ENCODE measurements at regions not wholly inside any gene's neighbourhood (a gene's known extent, or its start where the extent isn't known, plus 50 kb on each side); places are given as distances from the start of the nearest gene placed in this dataset.

DNA sequence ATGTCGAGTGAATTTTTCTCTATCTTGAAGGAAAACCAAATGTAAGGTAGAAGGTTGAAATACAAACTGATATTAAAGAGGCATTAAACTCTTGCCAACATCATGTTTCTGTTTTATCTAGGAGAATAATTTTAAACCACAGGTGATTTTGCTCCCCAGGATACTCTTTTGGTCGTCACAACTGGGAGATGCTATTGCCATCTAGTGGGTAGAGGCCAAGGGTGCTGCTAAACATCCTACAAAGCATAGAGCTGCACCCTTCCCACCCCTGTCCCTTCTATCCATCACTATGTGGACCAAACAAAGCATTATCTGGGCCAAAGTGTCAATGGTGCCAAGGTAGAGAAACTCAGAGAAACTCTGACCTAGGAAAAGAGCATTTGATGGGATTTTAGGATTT, 154.6 kb upstream of the MAGEB2 start:
- CTCF ChIA-PET: no interaction called here
- TF ChIP-seq, protein P1, sequence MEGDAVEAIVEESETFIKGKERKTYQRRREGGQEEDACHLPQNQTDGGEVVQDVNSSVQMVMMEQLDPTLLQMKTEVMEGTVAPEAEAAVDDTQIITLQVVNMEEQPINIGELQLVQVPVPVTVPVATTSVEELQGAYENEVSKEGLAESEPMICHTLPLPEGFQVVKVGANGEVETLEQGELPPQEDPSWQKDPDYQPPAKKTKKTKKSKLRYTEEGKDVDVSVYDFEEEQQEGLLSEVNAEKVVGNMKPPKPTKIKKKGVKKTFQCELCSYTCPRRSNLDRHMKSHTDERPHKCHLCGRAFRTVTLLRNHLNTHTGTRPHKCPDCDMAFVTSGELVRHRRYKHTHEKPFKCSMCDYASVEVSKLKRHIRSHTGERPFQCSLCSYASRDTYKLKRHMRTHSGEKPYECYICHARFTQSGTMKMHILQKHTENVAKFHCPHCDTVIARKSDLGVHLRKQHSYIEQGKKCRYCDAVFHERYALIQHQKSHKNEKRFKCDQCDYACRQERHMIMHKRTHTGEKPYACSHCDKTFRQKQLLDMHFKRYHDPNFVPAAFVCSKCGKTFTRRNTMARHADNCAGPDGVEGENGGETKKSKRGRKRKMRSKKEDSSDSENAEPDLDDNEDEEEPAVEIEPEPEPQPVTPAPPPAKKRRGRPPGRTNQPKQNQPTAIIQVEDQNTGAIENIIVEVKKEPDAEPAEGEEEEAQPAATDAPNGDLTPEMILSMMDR (IDR thresholded peaks at IDR 0.05): no peak
- Mint-ChIP-seq H3K4me1 (no peaks in the 10 kb centered on the region), H3K27ac (no peak overlapping the region), H3K27me3 (no peaks in the 10 kb centered on the region), H3K36me3 (ENCODE audit: low read depth) (no peaks in the 10 kb centered on the region), H3K4me3 (no peak overlapping the region), H3K9me3 (no peaks in the 10 kb centered on the region)
- DNase-seq (no peak), ATAC-seq (ENCODE audit: low read depth) (no peak)
- intact Hi-C loops (cut with micrococcal nuclease): no loop called here
- POLR2A ChIA-PET: no interaction called here

DNA sequence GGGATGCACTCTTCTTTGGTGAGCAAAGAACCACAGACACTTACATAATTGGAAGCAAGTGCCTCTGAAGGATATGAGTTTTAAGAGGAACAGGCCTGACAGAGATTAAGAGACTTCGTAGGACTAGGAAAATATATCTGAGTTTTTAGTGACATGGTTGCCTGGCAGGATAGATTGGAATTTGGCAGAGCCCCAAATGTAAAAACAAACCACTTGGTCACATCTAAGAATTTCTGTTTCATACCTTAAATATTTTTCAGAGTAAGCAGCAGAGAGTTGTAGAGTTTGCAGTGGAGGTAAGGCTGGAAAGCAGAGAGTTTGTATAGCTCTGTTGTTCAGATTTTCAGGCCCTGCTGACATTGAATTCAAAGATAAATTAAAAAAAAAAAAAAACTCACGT, 150.1 kb upstream of the MAGEB2 start:
- DNase-seq (no peak), ATAC-seq (ENCODE audit: low read depth) (no peak)
- Mint-ChIP-seq H3K27ac (no peak overlapping the region), H3K9me3 (no peaks in the 10 kb centered on the region), H3K4me3 (no peak overlapping the region), H3K36me3 (ENCODE audit: low read depth) (no peaks in the 10 kb centered on the region), H3K4me1 (no peaks in the 10 kb centered on the region), H3K27me3 (no peaks in the 10 kb centered on the region)
- TF ChIP-seq, protein P1 (IDR thresholded peaks at IDR 0.05): no peak
- intact Hi-C loops (cut with micrococcal nuclease): no loop called here
- CTCF ChIA-PET: no interaction called here
- POLR2A ChIA-PET: no interaction called here

GRCh38 chrX:30067677-30068076, 147.7 kb upstream of the MAGEB2 start:
- intact Hi-C loops (cut with micrococcal nuclease): no loop called here
- H3K27me3 Mint-ChIP-seq: no peaks in the 10 kb centered on the region
- no peak overlapping the region for H3K4me3 Mint-ChIP-seq
- DNase-seq (no peak), ATAC-seq (ENCODE audit: low read depth) (no peak)
- H3K4me1 Mint-ChIP-seq: no peaks in the 10 kb centered on the region
- ChIA-PET CTCF (no interaction called here), POLR2A (no interaction called here)
- TF ChIP-seq, protein P1 (IDR thresholded peaks at IDR 0.05): no peak
- H3K9me3 Mint-ChIP-seq: no peaks in the 10 kb centered on the region
- no peak overlapping the region for H3K27ac Mint-ChIP-seq
- H3K36me3 Mint-ChIP-seq (ENCODE audit: low read depth): no peaks in the 10 kb centered on the region

DNA sequence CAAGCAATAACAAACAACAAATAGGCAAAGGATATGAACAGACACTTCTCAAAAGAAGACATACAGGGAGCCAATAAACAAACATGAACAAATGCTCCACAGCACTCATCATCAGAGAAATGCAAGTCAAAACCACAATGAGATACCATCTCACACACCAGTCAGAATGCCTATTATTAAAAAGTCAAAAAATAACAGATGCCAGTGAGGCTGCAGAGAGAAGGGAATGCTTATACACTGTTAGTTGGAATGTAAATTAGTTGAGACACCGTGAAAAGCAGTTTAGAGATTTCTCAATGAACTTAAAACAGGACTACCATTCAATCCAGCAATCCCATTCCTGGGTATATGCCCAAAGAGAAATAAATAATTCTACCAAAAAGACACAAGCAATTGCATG, 129.8 kb upstream of the MAGEB2 start:
- Mint-ChIP-seq H3K9me3 (no peaks in the 10 kb centered on the region), H3K36me3 (ENCODE audit: low read depth) (no peaks in the 10 kb centered on the region), H3K27me3 (no peaks in the 10 kb centered on the region), H3K4me1 (no peaks in the 10 kb centered on the region), H3K27ac (no peak overlapping the region), H3K4me3 (no peak overlapping the region)
- intact Hi-C loops (cut with micrococcal nuclease): no loop called here
- ChIA-PET POLR2A (no interaction called here), CTCF (no interaction called here)
- ATAC-seq (ENCODE audit: low read depth) (no peak), DNase-seq (no peak)
- TF ChIP-seq, protein P1 (IDR thresholded peaks at IDR 0.05): no peak

DNA sequence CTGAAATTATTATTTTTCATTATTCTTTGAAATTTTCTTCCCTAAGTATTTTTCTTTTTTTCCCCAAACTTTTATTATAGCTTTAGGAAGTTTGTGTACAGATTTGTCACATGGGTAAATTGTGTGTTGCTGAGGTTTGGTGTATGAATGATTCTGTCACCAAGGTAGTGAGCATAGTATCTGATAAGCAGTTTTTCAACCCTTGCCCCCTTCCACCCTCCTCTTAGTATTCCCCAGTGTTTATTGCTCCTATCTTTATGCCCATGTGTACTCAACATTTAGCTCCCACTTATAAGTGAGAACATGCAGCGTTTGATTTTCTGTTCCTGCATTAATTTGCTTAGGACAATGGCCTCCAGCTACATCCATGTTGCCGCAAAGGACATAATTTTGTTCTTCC, 103.9 kb upstream of the MAGEB2 start:
- ChIA-PET CTCF (no interaction called here), POLR2A (no interaction called here)
- no peaks in the 10 kb centered on the region for H3K9me3 Mint-ChIP-seq
- ATAC-seq (ENCODE audit: low read depth) (no peak), DNase-seq (no peak)
- H3K36me3 Mint-ChIP-seq (ENCODE audit: low read depth): no peaks in the 10 kb centered on the region
- no peak overlapping the region for H3K27ac Mint-ChIP-seq
- no peak overlapping the region for H3K4me3 Mint-ChIP-seq
- no peaks in the 10 kb centered on the region for H3K27me3 Mint-ChIP-seq
- H3K4me1 Mint-ChIP-seq: no peaks in the 10 kb centered on the region
- intact Hi-C loops (cut with micrococcal nuclease): no loop called here
- TF ChIP-seq, protein P1 (IDR thresholded peaks at IDR 0.05): no peak

Measured in activated B cell treated with CpG ODN at 0.5 μM for 24 hours (primary cell).